GM12878 (cell line): ENCODE measurements at regions not wholly inside any gene's neighbourhood (a gene's known extent, or its start where the extent isn't known, plus 50 kb on each side); places are given as distances from the start of the nearest gene placed in this dataset.

Source experiments
- ATAC-seq: fragments of 200-7000 bp; cut with Tn5 transposase; 3 replicates; pipeline ENCODE4 v1.9.1; 2020; ENCODE audit warnings: mild to moderate bottlenecking, moderate library complexity
- BruUV-seq: library from RNA; stranded (reverse); fragments of 400-500 nt; replicated peaks from 2 replicates; lab custom pipeline; 2021; lab: Mats Ljungman, UMichigan
- CTCF ChIA-PET: fragments of 300-600 bp; sonication (Branson Sonifier 250); formaldehyde crosslinking; extraction: SDS; loops from one replicate; lab custom pipeline; 2021; ENCODE audit warnings: inconsistent platforms; lab: Yijun Ruan, JAX
- POLR2A ChIA-PET: fragments of 350-600 bp; formaldehyde crosslinking; extraction: SDS; loops from one replicate; lab custom pipeline; 2021; ENCODE audit warnings: inconsistent platforms; lab: Charles Lee
- RAD21 ChIA-PET: fragments of 300-600 bp; sonication (Branson Sonifier 250); formaldehyde crosslinking; loops from one replicate; lab custom pipeline; 2023; ENCODE audit warnings: antibody characterized with exemption; ENCODE audit not compliant: unreplicated experiment; lab: Charles Lee
- SMC1A ChIA-PET: fragments of 300-600 bp; sonication (Branson Sonifier 250); formaldehyde crosslinking; loops from one replicate; lab custom pipeline; 2023; ENCODE audit not compliant: unreplicated experiment, uncharacterized antibody; lab: Charles Lee
- DNase-seq: peaks from one replicate; pipeline ENCODE4 v3.0.0-alpha.2; 2011; ENCODE audit warnings: low read depth, low spot score
- FAIRE-seq: peaks from 3 replicates; lab custom pipeline; 2011; peaks lifted over from hg19 to GRCh38; lab: Jason Lieb, UNC
- H2AFZ ChIP-seq: 2 replicates; pipeline ENCODE4 v1.6.0; 2011; ENCODE audit warnings: low read depth, low read length, control low read depth; ENCODE audit not compliant: control insufficient read depth
- H3K27ac ChIP-seq: 2 replicates; pipeline ENCODE4 v1.5.1; 2011; ENCODE audit warnings: control low read depth; ENCODE audit not compliant: control insufficient read depth, insufficient read depth
- H3K27me3 ChIP-seq, 2 experiments: replicated peaks in 1 of 2; 2 replicates each; pipeline versions ENCODE4 v1.6.0 to v1.6.1; 2011; ENCODE audit warnings: low read length in 1 of 2; ENCODE audit not compliant: control insufficient read depth in 2 of 2, insufficient read depth in 2 of 2
- H3K36me3 ChIP-seq, 2 experiments: 2 replicates each; pipeline ENCODE4 v1.5.1; 2011; ENCODE audit warnings: low read length in 1 of 2; ENCODE audit not compliant: control insufficient read depth in 2 of 2, insufficient read depth in 2 of 2
- H3K4me1 ChIP-seq: 2 replicates; pipeline ENCODE4 v1.6.1; 2011; ENCODE audit warnings: mild to moderate bottlenecking, low read length, moderate library complexity, mixed read lengths; ENCODE audit not compliant: control insufficient read depth, insufficient read depth
- H3K4me2 ChIP-seq: 2 replicates; pipeline ENCODE4 v1.6.0; 2011; ENCODE audit warnings: control low read depth; ENCODE audit not compliant: control insufficient read depth, insufficient read depth
- H3K4me3 ChIP-seq: fragments of 200-600 bp; sonication (generic); 2 replicates; pipeline ENCODE4 v1.5.1; 2016
- H3K79me2 ChIP-seq: 2 replicates; pipeline ENCODE4 v1.6.0; 2011; ENCODE audit warnings: low read length; ENCODE audit not compliant: control insufficient read depth, insufficient read depth
- H3K9ac ChIP-seq: 2 replicates; pipeline ENCODE4 v1.8.0; 2011; ENCODE audit warnings: low read length, control low read depth, mixed read lengths; ENCODE audit not compliant: control insufficient read depth, insufficient read depth
- H3K9me3 ChIP-seq: replicated peaks from 3 replicates; pipeline ENCODE4 v1.5.1; 2011; ENCODE audit warnings: mild to moderate bottlenecking, low read length; ENCODE audit not compliant: control insufficient read depth, insufficient read depth
- H4K20me1 ChIP-seq: 2 replicates; pipeline ENCODE4 v1.6.0; 2011; ENCODE audit not compliant: control insufficient read depth, insufficient read depth
- CBX5 ChIP-seq: sonication (generic); IDR thresholded peaks from 2 replicates; pipeline ENCODE4 v1.6.1; 2016; ENCODE audit warnings: low read depth, moderate library complexity, mild to moderate bottlenecking, inconsistent platforms
- FOS ChIP-seq: IDR thresholded peaks from 3 replicates; pipeline ENCODE4 v1.6.1; 2011; ENCODE audit warnings: borderline replicate concordance; ENCODE audit not compliant: insufficient read length; ENCODE audit errors: extremely low read depth
- GABPA ChIP-seq: IDR thresholded peaks from 2 replicates; pipeline ENCODE4 v1.6.1; 2014; ENCODE audit warnings: antibody characterized with exemption, low read depth, mild to moderate bottlenecking, inconsistent platforms
- HCFC1 ChIP-seq: fragments of 150-350 bp; IDR thresholded peaks from 2 replicates; pipeline ENCODE4 v1.6.1; 2014; ENCODE audit warnings: low read length
- IKZF1 ChIP-seq: fragments of 450-650 bp; conservative IDR thresholded peaks from 2 replicates; pipeline ENCODE4 v1.6.1; 2017; ENCODE audit warnings: antibody characterized with exemption, mild to moderate bottlenecking
- MEF2B ChIP-seq: fragments of 450-650 bp; IDR thresholded peaks from 2 replicates; pipeline ENCODE4 v1.6.1; 2018; ENCODE audit warnings: mild to moderate bottlenecking, moderate library complexity; ENCODE audit not compliant: partially characterized antibody, poor library complexity, severe bottlenecking
- RFX5 ChIP-seq: IDR thresholded peaks from 2 replicates; pipeline ENCODE4 v1.6.1; 2011; ENCODE audit warnings: low read depth, low read length, improper control_type of control experiment
- SMAD5 ChIP-seq: IDR thresholded peaks from 2 replicates; pipeline ENCODE4 v1.6.1; 2016; ENCODE audit warnings: antibody characterized with exemption, low read depth
- SMC3 ChIP-seq: IDR thresholded peaks from 2 replicates; pipeline ENCODE4 v1.6.1; 2011; ENCODE audit warnings: low read length, improper control_type of control experiment, borderline replicate concordance
- SPI1 ChIP-seq: IDR thresholded peaks from 2 replicates; pipeline ENCODE4 v1.6.1; 2011; ENCODE audit warnings: low read depth, mild to moderate bottlenecking, low read length, moderate library complexity, borderline replicate concordance; ENCODE audit not compliant: insufficient read depth
- SREBF2 ChIP-seq: IDR thresholded peaks from 2 replicates; pipeline ENCODE4 v1.6.1; 2012; ENCODE audit warnings: mild to moderate bottlenecking, low read length
- ZNF384 ChIP-seq: IDR thresholded peaks from 2 replicates; pipeline ENCODE4 v1.6.1; 2012; ENCODE audit warnings: low read depth, mild to moderate bottlenecking, low read length, improper control_type of control experiment, borderline replicate concordance
- WGBS: methylation state at CpG from one replicate; pipeline ENCODE4 v1.1.6; 2016; ENCODE audit warnings: low lambda C conversion rate; ENCODE audit not compliant: insufficient replicate concordance, insufficient coverage; ENCODE audit errors: missing lambda C conversion rate; 5-methylcytosine and 5-hydroxymethylcytosine counted together
- in situ Hi-C: fragments of 300-500 bp; cut with MboI; formaldehyde crosslinking; loops from 9 replicates; pipeline ENCODE4 v1.14.3; 2018; ENCODE audit warnings: mixed read lengths
- intact Hi-C: fragments of 100-400 bp; cut with micrococcal nuclease; formaldehyde crosslinking; loops from one replicate; pipeline ENCODE4 v1.14.2; 2022; ENCODE audit not compliant: unreplicated experiment
- TF ChIP-seq, protein P1 (sequence below): IDR thresholded peaks from 2 replicates; pipeline ENCODE4 v1.6.1; 2012; ENCODE audit warnings: low read depth, low read length, improper control_type of control experiment
- TF ChIP-seq, protein P2 (sequence below): fragments of 450-650 bp; IDR thresholded peaks from 2 replicates; pipeline ENCODE4 v1.6.1; 2017; ENCODE audit warnings: low read depth, mild to moderate bottlenecking, moderate library complexity
- TF ChIP-seq, protein P3 (sequence below): IDR thresholded peaks from 2 replicates; pipeline ENCODE4 v1.6.1; 2012; ENCODE audit warnings: low read length, inconsistent platforms

DNA sequence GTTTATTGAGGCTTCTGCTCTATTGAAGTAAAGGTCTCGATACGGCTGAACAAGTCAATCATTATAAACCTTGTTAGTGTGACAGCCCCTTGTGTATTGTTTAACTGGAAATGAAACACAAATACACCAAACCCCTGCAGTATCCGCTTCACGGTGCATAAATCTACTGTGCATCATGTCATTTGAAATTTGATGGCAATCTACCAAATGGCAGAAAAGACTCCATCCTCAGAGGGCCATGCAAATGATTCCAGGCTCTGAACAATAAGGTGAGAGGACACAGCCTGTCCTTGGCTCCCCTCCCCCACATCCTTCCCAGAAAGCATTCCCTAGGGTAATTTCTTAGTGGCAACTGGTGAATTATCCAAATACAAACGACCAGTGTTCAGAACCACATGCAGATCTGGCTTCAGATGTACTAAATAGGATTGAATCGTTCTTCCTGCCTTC, 80.6 kb downstream of the ADCYAP1 start:
- Histone ChIP-seq H4K20me1 (no peaks in the 10 kb centered on the region), H3K4me2 (no peak overlapping the region), H3K79me2 (no peaks in the 10 kb centered on the region), H3K36me3 (no peaks in the 10 kb centered on the region), H2AFZ (no peak overlapping the region)
- BruUV-seq = no TSS peak
- DNase-seq = no peak
- intact Hi-C loops = no loop called here
- CTCF ChIA-PET = no interaction called here
- POLR2A ChIA-PET = no interaction called here
- no peak for FAIRE-seq
- TF ChIP-seq GABPA (no peak), HCFC1 (no peak), RFX5 (no peak), ZNF384 (no peak), MEF2B (no peak), IKZF1 (no peak), SMC3 (no peak), CBX5 (no peak), SPI1 (no peak), FOS (no peak), SMAD5 (no peak), SREBF2 (no peak)
- TF ChIP-seq, protein P1, sequence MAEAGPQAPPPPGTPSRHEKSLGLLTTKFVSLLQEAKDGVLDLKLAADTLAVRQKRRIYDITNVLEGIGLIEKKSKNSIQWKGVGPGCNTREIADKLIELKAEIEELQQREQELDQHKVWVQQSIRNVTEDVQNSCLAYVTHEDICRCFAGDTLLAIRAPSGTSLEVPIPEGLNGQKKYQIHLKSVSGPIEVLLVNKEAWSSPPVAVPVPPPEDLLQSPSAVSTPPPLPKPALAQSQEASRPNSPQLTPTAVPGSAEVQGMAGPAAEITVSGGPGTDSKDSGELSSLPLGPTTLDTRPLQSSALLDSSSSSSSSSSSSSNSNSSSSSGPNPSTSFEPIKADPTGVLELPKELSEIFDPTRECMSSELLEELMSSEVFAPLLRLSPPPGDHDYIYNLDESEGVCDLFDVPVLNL = no peak
- TF ChIP-seq, protein P2, sequence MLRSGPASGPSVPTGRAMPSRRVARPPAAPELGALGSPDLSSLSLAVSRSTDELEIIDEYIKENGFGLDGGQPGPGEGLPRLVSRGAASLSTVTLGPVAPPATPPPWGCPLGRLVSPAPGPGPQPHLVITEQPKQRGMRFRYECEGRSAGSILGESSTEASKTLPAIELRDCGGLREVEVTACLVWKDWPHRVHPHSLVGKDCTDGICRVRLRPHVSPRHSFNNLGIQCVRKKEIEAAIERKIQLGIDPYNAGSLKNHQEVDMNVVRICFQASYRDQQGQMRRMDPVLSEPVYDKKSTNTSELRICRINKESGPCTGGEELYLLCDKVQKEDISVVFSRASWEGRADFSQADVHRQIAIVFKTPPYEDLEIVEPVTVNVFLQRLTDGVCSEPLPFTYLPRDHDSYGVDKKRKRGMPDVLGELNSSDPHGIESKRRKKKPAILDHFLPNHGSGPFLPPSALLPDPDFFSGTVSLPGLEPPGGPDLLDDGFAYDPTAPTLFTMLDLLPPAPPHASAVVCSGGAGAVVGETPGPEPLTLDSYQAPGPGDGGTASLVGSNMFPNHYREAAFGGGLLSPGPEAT = no peak
- TF ChIP-seq, protein P3, sequence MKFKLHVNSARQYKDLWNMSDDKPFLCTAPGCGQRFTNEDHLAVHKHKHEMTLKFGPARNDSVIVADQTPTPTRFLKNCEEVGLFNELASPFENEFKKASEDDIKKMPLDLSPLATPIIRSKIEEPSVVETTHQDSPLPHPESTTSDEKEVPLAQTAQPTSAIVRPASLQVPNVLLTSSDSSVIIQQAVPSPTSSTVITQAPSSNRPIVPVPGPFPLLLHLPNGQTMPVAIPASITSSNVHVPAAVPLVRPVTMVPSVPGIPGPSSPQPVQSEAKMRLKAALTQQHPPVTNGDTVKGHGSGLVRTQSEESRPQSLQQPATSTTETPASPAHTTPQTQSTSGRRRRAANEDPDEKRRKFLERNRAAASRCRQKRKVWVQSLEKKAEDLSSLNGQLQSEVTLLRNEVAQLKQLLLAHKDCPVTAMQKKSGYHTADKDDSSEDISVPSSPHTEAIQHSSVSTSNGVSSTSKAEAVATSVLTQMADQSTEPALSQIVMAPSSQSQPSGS = no peak
- TF ChIP-seq, all 136 proteins: peak for 0
- Histone ChIP-seq H3K27ac (no peak overlapping the region), H3K4me1 (no peaks in the 10 kb centered on the region), H3K9ac (no peak overlapping the region), H3K27me3 (no peaks in the 10 kb centered on the region), H3K9me3 (no peaks in the 10 kb centered on the region), H3K4me3 (no peak overlapping the region)
- no peak for ATAC-seq
- in situ Hi-C loops = no loop called here
- SMC1A ChIA-PET = interaction anchor here (0.5 kb wide), 1 partner anchor 39 kb away, joined by 3 read pairs; no protein-coding TSS in a partner anchor
- RAD21 ChIA-PET = no interaction called here
- 36% methylated on average over 6 of the region's 6 CpGs for WGBS
